Fibroblast of skin of right quadriceps (primary cell): ENCODE measurements at regions not wholly inside any gene's neighbourhood (a gene's known extent, or its start where the extent isn't known, plus 50 kb on each side); places are given as distances from the start of the nearest gene placed in this dataset.

Source experiments
- DNase-seq: peaks from one replicate; pipeline ENCODE4 v3.0.0-alpha.2; 2013

- DNase-seq: no peak
These were observed 53.7 kb upstream of the TRAK1 start for GRCh38 chr3:42037318-42037945.

- DNase-seq: peak; percentile 92
These were observed 54.7 kb upstream of the TRAK1 start for GRCh38 chr3:42036483-42036823.

- no peak for DNase-seq
These were observed 55.2 kb upstream of the TRAK1 start for GRCh38 chr3:42035816-42036482.

GRCh38 chr3:42035007-42035406 lies 56.1 kb upstream of the TRAK1 start:
- DNase-seq: no peak

- peak; percentile 39 for DNase-seq
These were observed 57.4 kb upstream of the TRAK1 start for GRCh38 chr3:42033741-42034140.

- peak; percentile 87 for DNase-seq
These were observed 58.3 kb upstream of the TRAK1 start for GRCh38 chr3:42032693-42033349.

- peak; percentile 65 for DNase-seq
These were observed 59.2 kb upstream of the TRAK1 start for GRCh38 chr3:42031808-42032480.

GRCh38 chr3:42028474-42028873 lies 62.7 kb upstream of the TRAK1 start:
- DNase-seq: no peak

GRCh38 chr3:42027571-42027970 lies 63.6 kb upstream of the TRAK1 start:
- no peak for DNase-seq

GRCh38 chr3:42025370-42026138 lies 63.7 kb upstream of the ULK4 start:
- DNase-seq: peak; percentile 96

- no peak for DNase-seq
These were observed 62.9 kb upstream of the ULK4 start for GRCh38 chr3:42024591-42025351.

- DNase-seq: no peak
These were observed 61.5 kb upstream of the ULK4 start for GRCh38 chr3:42023380-42023779.

GRCh38 chr3:42022355-42022754 lies 60.5 kb upstream of the ULK4 start:
- DNase-seq: no peak

- peak; percentile 77 for DNase-seq
These were observed 58.9 kb upstream of the ULK4 start for GRCh38 chr3:42020684-42021307.

GRCh38 chr3:42019953-42020260 lies 58.0 kb upstream of the ULK4 start:
- DNase-seq: no peak

GRCh38 chr3:42019144-42019952 lies 57.4 kb upstream of the ULK4 start:
- no peak for DNase-seq

- DNase-seq: no peak
These were observed 53.1 kb upstream of the ULK4 start for GRCh38 chr3:42014921-42015533.

- DNase-seq: no peak
These were observed 52.6 kb upstream of the ULK4 start for GRCh38 chr3:42014458-42014920.

- no peak for DNase-seq
These were observed 52.0 kb upstream of the ULK4 start for GRCh38 chr3:42013691-42014457.
